ENCODE measurements at regions not wholly inside any gene's neighbourhood (a gene's known extent, or its start where the extent isn't known, plus 50 kb on each side); places are given as distances from the start of the nearest gene placed in this dataset.
"Not testable (repeated sequence)": the region's sequence is repeated elsewhere in the genome, so short reads cannot be mapped to it uniquely, and the experiment has no call there.

GRCh38 chr13:18610476-18610875 is 571.1 kb downstream of the TUBA3C start:
- not testable (repeated sequence) for H3K9ac ChIP-seq (ENCODE audit: low read length); H3K79me2 ChIP-seq (ENCODE audit: insufficient read depth, low read length); H3K27me3 ChIP-seq (ENCODE audit: insufficient read depth, low read length); H4K20me1 ChIP-seq (ENCODE audit: insufficient read depth, low read length); H3K27ac ChIP-seq (ENCODE audit: low read depth, low read length, poor library complexity, severe bottlenecking); H3K4me1 ChIP-seq (ENCODE audit: insufficient read depth, low read length, severe bottlenecking); H2AFZ ChIP-seq (ENCODE audit: low read length); H3F3A ChIP-seq (ENCODE audit: insufficient read depth, low read length); H3K9me3 ChIP-seq (ENCODE audit: low read length); H3K4me3 ChIP-seq (ENCODE audit: low read depth, low read length, poor library complexity, severe bottlenecking); H3K36me3 ChIP-seq (ENCODE audit: insufficient read depth, low read length); H3K9me2 ChIP-seq (ENCODE audit: low read depth, low read length); H3K4me2 ChIP-seq (ENCODE audit: low read length)

- H3K9me2 ChIP-seq (ENCODE audit: low read depth, low read length); H3K4me1 ChIP-seq (ENCODE audit: insufficient read depth, low read length, severe bottlenecking); H4K20me1 ChIP-seq (ENCODE audit: insufficient read depth, low read length); H3K36me3 ChIP-seq (ENCODE audit: insufficient read depth, low read length); H3K9me3 ChIP-seq (ENCODE audit: low read length); H3K79me2 ChIP-seq (ENCODE audit: insufficient read depth, low read length); H3K4me3 ChIP-seq (ENCODE audit: low read depth, low read length, poor library complexity, severe bottlenecking); H3F3A ChIP-seq (ENCODE audit: insufficient read depth, low read length); H3K27me3 ChIP-seq (ENCODE audit: insufficient read depth, low read length); H2AFZ ChIP-seq (ENCODE audit: low read length); H3K9ac ChIP-seq (ENCODE audit: low read length); H3K4me2 ChIP-seq (ENCODE audit: low read length); H3K27ac ChIP-seq (ENCODE audit: low read depth, low read length, poor library complexity, severe bottlenecking): not testable (repeated sequence)
These were observed 572.3 kb downstream of the TUBA3C start for GRCh38 chr13:18609371-18609770.

GRCh38 chr13:18608851-18609250 is 572.8 kb downstream of the TUBA3C start:
- H3K4me3 ChIP-seq (ENCODE audit: low read depth, low read length, poor library complexity, severe bottlenecking); H3K9me3 ChIP-seq (ENCODE audit: low read length); H3K27ac ChIP-seq (ENCODE audit: low read depth, low read length, poor library complexity, severe bottlenecking); H3K4me1 ChIP-seq (ENCODE audit: insufficient read depth, low read length, severe bottlenecking); H2AFZ ChIP-seq (ENCODE audit: low read length); H3F3A ChIP-seq (ENCODE audit: insufficient read depth, low read length); H3K27me3 ChIP-seq (ENCODE audit: insufficient read depth, low read length); H3K36me3 ChIP-seq (ENCODE audit: insufficient read depth, low read length); H3K9ac ChIP-seq (ENCODE audit: low read length); H3K4me2 ChIP-seq (ENCODE audit: low read length); H3K79me2 ChIP-seq (ENCODE audit: insufficient read depth, low read length); H3K9me2 ChIP-seq (ENCODE audit: low read depth, low read length); H4K20me1 ChIP-seq (ENCODE audit: insufficient read depth, low read length): not testable (repeated sequence)

GRCh38 chr13:18600366-18600765 is 581.3 kb downstream of the TUBA3C start:
- H3F3A ChIP-seq (ENCODE audit: insufficient read depth, low read length); H3K9me2 ChIP-seq (ENCODE audit: low read depth, low read length); H3K27ac ChIP-seq (ENCODE audit: low read depth, low read length, poor library complexity, severe bottlenecking); H3K4me1 ChIP-seq (ENCODE audit: insufficient read depth, low read length, severe bottlenecking); H3K9ac ChIP-seq (ENCODE audit: low read length); H4K20me1 ChIP-seq (ENCODE audit: insufficient read depth, low read length); H3K9me3 ChIP-seq (ENCODE audit: low read length); H3K79me2 ChIP-seq (ENCODE audit: insufficient read depth, low read length); H3K4me3 ChIP-seq (ENCODE audit: low read depth, low read length, poor library complexity, severe bottlenecking); H3K27me3 ChIP-seq (ENCODE audit: insufficient read depth, low read length); H3K4me2 ChIP-seq (ENCODE audit: low read length); H2AFZ ChIP-seq (ENCODE audit: low read length); H3K36me3 ChIP-seq (ENCODE audit: insufficient read depth, low read length): not testable (repeated sequence)

- H3K36me3 ChIP-seq (ENCODE audit: insufficient read depth, low read length); H3K4me3 ChIP-seq (ENCODE audit: low read depth, low read length, poor library complexity, severe bottlenecking); H3K27me3 ChIP-seq (ENCODE audit: insufficient read depth, low read length); H2AFZ ChIP-seq (ENCODE audit: low read length); H3K27ac ChIP-seq (ENCODE audit: low read depth, low read length, poor library complexity, severe bottlenecking); H4K20me1 ChIP-seq (ENCODE audit: insufficient read depth, low read length); H3K4me1 ChIP-seq (ENCODE audit: insufficient read depth, low read length, severe bottlenecking); H3F3A ChIP-seq (ENCODE audit: insufficient read depth, low read length); H3K9me2 ChIP-seq (ENCODE audit: low read depth, low read length); H3K4me2 ChIP-seq (ENCODE audit: low read length); H3K9me3 ChIP-seq (ENCODE audit: low read length); H3K9ac ChIP-seq (ENCODE audit: low read length); H3K79me2 ChIP-seq (ENCODE audit: insufficient read depth, low read length): not testable (repeated sequence)
These were observed 581.8 kb downstream of the TUBA3C start for GRCh38 chr13:18599791-18600211.

GRCh38 chr13:18598543-18598942 is 583.1 kb downstream of the TUBA3C start:
- not testable (repeated sequence) for H3K4me3 ChIP-seq (ENCODE audit: low read depth, low read length, poor library complexity, severe bottlenecking); H4K20me1 ChIP-seq (ENCODE audit: insufficient read depth, low read length); H3F3A ChIP-seq (ENCODE audit: insufficient read depth, low read length); H3K4me2 ChIP-seq (ENCODE audit: low read length); H3K36me3 ChIP-seq (ENCODE audit: insufficient read depth, low read length); H3K9ac ChIP-seq (ENCODE audit: low read length); H3K27me3 ChIP-seq (ENCODE audit: insufficient read depth, low read length); H2AFZ ChIP-seq (ENCODE audit: low read length); H3K79me2 ChIP-seq (ENCODE audit: insufficient read depth, low read length); H3K9me2 ChIP-seq (ENCODE audit: low read depth, low read length); H3K4me1 ChIP-seq (ENCODE audit: insufficient read depth, low read length, severe bottlenecking); H3K27ac ChIP-seq (ENCODE audit: low read depth, low read length, poor library complexity, severe bottlenecking); H3K9me3 ChIP-seq (ENCODE audit: low read length)
- peak; percentile 23; the same call in 1 of the 2 replicates for TF ChIP-seq CTCF (IDR thresholded peaks at IDR 0.05; ENCODE audit: low read length)

GRCh38 chr13:18597940-18598339 is 583.7 kb downstream of the TUBA3C start:
- not testable (repeated sequence) for H3K9ac ChIP-seq (ENCODE audit: low read length); H4K20me1 ChIP-seq (ENCODE audit: insufficient read depth, low read length); H2AFZ ChIP-seq (ENCODE audit: low read length); H3K9me3 ChIP-seq (ENCODE audit: low read length); H3K4me1 ChIP-seq (ENCODE audit: insufficient read depth, low read length, severe bottlenecking); H3K79me2 ChIP-seq (ENCODE audit: insufficient read depth, low read length); H3F3A ChIP-seq (ENCODE audit: insufficient read depth, low read length); H3K36me3 ChIP-seq (ENCODE audit: insufficient read depth, low read length); H3K27me3 ChIP-seq (ENCODE audit: insufficient read depth, low read length); H3K4me2 ChIP-seq (ENCODE audit: low read length); H3K4me3 ChIP-seq (ENCODE audit: low read depth, low read length, poor library complexity, severe bottlenecking); H3K9me2 ChIP-seq (ENCODE audit: low read depth, low read length); H3K27ac ChIP-seq (ENCODE audit: low read depth, low read length, poor library complexity, severe bottlenecking)
